Activated gamma-delta T cell treated with Interleukin-2 at 50 U/mL for 16 hours (primary cell): ENCODE measurements at regions not wholly inside any gene's neighbourhood (a gene's known extent, or its start where the extent isn't known, plus 50 kb on each side); places are given as distances from the start of the nearest gene placed in this dataset.

Experiments
- DNase-seq: peaks from one replicate; pipeline ENCODE4 v3.0.0-alpha.2; 2020

- DNase-seq: no peak
Measured at GRCh38 chr10:128721963-128722445, 595.8 kb upstream of the MKI67 start.

DNA sequence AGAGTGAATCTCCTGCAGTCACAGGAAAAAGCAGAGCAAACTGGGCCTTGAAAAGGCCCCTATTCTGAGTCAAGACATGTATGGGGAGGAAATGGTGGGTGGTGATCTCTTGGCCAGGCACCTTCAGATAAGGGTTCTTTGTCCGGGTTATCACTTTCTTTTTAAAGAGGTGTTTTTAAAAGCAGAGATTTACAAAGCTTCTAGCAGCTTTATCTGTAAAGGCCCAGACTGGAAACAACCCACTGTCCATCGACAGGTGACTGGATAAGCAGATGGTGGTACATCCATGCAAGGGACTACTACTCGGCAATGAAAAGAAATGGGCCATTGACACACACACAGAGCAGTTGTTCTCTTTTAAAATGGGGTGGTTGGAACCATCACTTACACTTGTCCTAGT, 596.7 kb upstream of the MKI67 start:
- no peak for DNase-seq

DNA sequence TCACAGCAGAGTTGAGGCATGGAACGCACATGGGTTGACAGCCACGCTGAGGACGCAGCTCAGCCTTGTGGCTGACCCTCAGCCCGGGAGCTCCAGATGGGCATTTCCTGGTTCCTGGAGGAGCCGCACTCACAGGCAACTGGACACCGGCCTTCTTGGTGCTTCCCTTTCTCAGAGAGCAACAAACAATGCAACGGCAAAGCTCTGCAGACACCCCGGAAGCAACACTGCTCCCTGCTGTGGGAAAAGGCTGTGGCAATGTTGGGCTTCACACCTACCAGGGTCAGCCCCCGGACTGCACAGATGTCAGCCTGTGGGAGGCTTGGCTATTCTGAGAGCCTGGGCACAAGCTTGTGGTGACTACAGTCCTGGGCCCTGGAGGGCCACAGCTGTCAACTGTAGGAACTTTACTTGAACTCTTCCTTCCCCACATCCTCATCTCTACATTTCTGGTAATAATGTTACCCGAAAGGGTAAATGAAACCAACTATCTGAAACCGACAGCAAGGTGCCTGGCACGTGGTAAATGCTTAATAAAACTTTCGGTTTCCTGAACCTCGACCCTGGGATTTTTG, 597.5 kb upstream of the MKI67 start:
- no peak for DNase-seq

GRCh38 chr10:128725531-128725930, 599.3 kb upstream of the MKI67 start:
- DNase-seq: no peak

GRCh38 chr10:128727114-128727513, 600.9 kb upstream of the MKI67 start:
- no peak for DNase-seq

- no peak for DNase-seq
Measured at GRCh38 chr10:128729910-128730420, 603.7 kb upstream of the MKI67 start.

DNA sequence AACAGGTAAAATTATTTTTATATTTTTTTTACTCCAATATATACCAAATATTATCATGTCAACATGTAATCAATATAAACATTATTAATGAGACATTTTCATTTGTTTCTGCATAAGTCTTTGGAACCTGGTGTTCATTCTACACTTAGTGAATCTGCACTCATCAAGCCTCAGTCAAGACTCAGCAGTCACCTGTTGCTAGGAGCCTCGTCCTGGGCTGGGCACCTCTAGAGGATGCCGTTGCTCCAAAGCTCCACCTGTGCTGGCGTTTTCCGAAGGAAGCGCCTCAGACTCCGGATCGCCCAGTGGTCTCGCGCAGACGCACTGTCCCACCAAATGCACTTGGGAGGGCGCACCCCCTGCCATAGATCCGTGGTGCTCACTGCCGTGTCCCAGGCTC, 604.7 kb upstream of the MKI67 start:
- no peak for DNase-seq

GRCh38 chr10:128734161-128734560, 607.9 kb upstream of the MKI67 start:
- DNase-seq: no peak

DNA sequence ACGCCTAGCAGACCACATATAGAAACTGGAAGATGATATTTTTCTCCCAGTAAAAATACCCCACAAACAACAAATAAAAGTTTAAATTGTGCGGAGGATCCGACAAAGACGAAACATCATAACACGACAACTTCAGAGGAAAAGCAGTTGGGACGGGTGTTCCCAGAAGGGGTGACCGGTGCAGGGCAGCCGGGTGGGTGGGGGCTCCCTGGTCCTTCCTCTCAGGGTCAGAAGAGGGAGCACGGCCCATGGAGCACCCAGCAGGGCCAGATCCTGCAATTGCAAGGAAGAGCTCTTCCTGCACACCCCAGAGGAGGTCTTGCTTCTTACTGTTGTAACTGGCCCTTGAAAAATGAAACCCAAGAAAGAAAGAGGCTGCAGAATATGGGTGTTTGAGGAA, 608.5 kb upstream of the MKI67 start:
- DNase-seq: no peak

DNA sequence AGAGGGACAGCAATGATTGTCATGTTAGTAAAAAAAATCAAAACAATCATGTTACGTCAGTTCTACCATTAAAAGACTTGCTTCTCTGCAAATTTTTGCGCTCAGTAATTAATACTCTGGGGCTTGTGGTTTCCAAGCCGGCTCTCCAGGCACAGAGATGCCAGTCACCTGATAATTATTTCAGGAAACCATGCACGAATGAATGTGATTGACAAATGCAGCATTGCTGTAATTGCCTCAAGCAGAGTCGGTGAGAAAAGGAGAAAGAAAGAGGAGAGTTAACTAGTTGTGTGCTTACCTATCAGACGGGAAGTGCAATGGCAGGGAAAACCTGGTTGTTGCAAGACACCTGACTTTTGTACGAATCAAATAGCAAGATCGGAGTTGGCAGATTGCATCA, 609.8 kb upstream of the MKI67 start:
- DNase-seq: no peak

DNA sequence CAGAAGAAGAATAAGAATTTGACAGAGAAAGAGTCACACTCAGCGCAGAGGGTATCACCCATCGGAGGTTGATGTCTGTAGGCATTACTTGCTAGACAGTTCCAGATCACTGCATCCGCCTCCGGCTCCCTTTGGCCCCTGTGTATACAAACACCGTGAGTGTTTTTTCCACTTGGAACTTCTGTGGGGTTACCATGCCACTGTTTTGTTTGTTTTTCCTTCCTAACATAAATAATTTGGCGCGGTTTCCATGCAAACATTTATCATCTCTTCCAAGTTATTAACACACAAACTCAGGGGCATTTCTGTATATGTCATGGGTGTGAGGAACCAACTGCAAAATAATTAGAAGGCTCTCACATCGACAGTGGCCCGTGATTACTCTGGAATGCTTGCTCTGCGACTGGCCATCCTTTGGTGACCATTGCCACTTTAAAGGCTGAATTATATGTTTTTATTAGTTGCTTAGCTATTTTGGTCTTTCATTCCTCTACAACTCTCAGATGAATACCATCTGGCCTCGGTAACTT, 612.2 kb upstream of the MKI67 start:
- no peak for DNase-seq

DNA sequence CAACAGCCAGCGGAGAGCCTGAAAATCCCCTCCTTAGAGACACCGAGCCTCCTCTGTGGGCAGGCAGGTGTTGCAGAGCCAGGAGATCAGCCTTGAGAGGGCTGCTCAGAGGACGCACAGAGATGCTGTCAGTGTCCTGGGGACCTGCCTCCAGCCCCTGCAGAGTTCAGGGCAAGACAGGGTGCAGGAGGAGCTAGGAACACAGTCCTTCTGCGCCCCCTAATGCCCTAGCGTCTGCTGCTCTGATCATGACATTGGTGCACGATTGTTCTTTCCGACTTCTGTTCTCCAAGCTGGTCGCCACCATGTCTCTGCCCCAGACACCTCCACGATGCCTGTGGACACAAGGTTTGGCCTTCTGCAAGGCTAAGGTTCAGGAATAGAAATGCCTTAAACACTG, 613.7 kb upstream of the MKI67 start:
- no peak for DNase-seq

GRCh38 chr10:128741180-128741579, 615.0 kb upstream of the MKI67 start:
- no peak for DNase-seq

- no peak for DNase-seq
Measured at GRCh38 chr10:128741680-128742079, 615.5 kb upstream of the MKI67 start.

GRCh38 chr10:128744092-128744491, 617.9 kb upstream of the MKI67 start:
- no peak for DNase-seq

GRCh38 chr10:128744811-128745305, 618.6 kb upstream of the MKI67 start:
- no peak for DNase-seq

DNA sequence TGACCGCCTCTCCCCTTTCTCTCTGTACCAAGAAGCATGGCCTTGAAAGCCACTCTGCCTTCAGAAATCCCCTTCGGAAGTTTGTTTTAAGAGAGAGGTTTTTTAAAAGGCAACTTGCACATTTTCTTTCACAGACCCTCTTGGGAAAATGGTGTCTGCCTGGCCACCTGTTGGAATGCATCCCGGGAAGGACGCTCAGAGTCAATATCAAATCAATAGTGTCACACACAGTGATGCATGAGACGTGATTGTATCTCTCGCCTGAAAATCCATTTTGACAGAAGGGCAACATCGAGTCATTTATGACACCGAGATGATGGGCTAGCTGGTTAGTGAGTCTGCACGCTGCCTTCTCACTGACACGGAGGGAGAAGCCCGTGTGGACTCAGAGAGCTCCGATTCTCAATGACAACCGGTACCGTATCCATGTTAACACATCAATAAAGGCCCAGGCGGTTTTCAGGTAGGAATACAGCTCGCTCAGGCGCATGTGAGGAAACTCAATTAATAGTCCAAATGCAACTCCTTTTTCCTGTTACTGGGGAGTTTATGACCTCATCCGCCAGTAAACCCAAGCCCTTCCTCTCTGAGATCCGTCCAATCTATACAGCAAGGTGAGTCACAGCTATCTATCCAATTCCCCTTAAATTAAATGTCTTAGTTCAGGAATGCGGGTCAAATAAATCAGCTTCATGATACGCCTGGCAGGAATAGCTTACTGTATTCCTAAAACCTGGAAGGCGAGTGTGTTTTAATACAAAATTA, 621.5 kb upstream of the MKI67 start:
- DNase-seq: no peak

- no peak for DNase-seq
Measured at GRCh38 chr10:128751284-128751683, 625.1 kb upstream of the MKI67 start.

DNA sequence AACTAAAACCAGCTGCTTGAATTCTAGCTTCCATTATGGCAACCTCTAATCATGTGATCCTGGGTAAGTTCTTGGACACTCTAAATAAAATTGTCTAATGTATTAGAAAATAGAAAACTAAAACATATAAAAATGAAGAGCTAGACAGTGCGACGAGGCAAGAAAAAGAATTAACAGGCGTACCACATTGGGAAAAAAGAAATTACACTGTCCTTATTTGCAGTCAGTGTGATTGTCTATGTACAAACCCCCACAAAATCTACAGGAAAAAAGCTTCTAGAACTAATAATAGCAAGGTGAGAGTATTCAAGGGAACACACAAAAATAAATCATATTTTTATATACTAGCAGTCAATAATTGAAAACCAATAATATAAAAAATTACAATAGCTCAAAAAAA, 625.6 kb upstream of the MKI67 start:
- no peak for DNase-seq

GRCh38 chr10:128759174-128759573, 633.0 kb upstream of the MKI67 start:
- no peak for DNase-seq

- no peak for DNase-seq
Measured at GRCh38 chr10:128763588-128763987, 637.4 kb upstream of the MKI67 start.

DNA sequence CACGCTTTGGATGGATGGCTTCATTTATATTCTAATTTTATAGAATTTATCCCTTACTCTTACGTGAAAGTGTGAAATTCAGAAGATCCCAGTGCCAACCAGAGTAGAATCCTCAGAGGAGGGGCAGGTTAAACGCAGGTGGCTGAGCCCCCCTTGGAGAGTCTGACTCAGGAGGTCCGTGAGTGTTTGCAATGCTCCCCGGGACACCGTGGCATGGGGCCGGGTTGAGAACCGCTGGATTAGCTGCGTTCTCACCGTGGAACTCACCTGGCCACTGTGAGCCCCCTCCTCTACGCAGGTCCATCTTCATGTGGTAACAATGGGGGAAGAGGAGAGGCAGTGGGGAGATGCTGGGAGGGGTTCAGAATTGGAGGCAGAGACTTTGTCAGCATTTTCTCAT, 638.0 kb upstream of the MKI67 start:
- DNase-seq: no peak

GRCh38 chr10:128766915-128767314, 640.7 kb upstream of the MKI67 start:
- DNase-seq: no peak

DNA sequence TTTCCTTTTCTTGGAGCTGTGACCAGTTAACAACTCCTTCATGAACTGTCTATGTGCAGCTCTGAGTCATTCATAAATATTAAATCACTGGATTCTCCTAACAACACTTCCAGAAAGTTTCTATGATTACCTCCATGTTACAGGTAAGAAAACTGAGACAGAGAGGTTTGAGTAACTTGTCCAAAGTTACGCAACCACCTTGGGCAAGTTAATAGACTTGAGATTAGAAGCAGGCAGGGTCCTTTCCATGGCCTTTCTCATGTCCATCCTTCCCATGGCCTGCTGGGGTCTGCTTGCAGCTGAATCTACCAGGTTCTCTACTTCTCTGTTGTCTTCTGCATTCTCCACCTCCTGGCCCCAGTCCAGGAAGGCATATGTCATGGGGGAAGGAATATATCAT, 648.8 kb upstream of the MKI67 start:
- no peak for DNase-seq
